NB4 (cell line): ENCODE measurements at regions not wholly inside any gene's neighbourhood (a gene's known extent, or its start where the extent isn't known, plus 50 kb on each side); places are given as distances from the start of the nearest gene placed in this dataset.

Source experiments
- DNase-seq: peaks from one replicate; pipeline ENCODE4 v3.0.0; 2010; ENCODE audit warnings: low read depth
- H3K4me3 ChIP-seq: one replicate; pipeline ENCODE4 v1.5.1; 2011; ENCODE audit warnings: mild to moderate bottlenecking, low read depth, low read length, moderate library complexity
- MYC ChIP-seq: IDR thresholded peaks from 2 replicates; pipeline ENCODE4 v1.6.1; 2011; ENCODE audit warnings: low read depth, low read length
- POLR2A ChIP-seq: IDR thresholded peaks from 2 replicates; pipeline ENCODE4 v1.6.1; 2011; ENCODE audit warnings: mild to moderate bottlenecking; ENCODE audit not compliant: insufficient read length; ENCODE audit errors: extremely low read depth
- TF ChIP-seq, protein P1 (sequence below): IDR thresholded peaks from one replicate; pipeline ENCODE4 v1.5.1; 2012; ENCODE audit warnings: low read depth, low read length
- TF ChIP-seq, protein P2 (sequence below): IDR thresholded peaks from 2 replicates; pipeline ENCODE4 v1.6.1; 2011; ENCODE audit warnings: low read depth, low read length

GRCh38 chr13:111850458-111850857 lies 216.5 kb upstream of the SOX1 start:
- H3K4me3 ChIP-seq: no peak overlapping the region
- TF ChIP-seq POLR2A (no peak), MYC (no peak)
- TF ChIP-seq, protein P1, sequence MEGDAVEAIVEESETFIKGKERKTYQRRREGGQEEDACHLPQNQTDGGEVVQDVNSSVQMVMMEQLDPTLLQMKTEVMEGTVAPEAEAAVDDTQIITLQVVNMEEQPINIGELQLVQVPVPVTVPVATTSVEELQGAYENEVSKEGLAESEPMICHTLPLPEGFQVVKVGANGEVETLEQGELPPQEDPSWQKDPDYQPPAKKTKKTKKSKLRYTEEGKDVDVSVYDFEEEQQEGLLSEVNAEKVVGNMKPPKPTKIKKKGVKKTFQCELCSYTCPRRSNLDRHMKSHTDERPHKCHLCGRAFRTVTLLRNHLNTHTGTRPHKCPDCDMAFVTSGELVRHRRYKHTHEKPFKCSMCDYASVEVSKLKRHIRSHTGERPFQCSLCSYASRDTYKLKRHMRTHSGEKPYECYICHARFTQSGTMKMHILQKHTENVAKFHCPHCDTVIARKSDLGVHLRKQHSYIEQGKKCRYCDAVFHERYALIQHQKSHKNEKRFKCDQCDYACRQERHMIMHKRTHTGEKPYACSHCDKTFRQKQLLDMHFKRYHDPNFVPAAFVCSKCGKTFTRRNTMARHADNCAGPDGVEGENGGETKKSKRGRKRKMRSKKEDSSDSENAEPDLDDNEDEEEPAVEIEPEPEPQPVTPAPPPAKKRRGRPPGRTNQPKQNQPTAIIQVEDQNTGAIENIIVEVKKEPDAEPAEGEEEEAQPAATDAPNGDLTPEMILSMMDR: no peak
- TF ChIP-seq, protein P2, sequence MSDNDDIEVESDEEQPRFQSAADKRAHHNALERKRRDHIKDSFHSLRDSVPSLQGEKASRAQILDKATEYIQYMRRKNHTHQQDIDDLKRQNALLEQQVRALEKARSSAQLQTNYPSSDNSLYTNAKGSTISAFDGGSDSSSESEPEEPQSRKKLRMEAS: no peak
- no peak for DNase-seq

DNA sequence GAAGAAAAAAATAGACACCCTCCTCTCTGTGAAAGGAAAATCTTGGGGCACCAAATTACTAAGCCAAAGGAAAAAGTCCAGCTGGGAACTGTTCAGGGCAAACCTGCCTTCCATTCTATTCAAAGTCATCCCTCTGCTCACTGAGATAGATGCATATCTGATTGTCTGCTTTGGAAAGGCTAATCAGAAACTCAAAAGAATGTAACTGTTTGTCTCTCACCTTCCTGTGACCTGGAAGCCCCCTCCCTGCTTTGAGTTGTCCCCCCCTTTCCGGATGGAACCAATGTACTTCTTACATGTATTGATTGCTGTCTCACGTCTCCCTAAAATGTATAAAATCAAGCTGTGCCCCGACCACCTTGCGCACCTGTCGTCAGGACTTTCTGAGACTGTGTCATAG lies 216.0 kb upstream of the SOX1 start:
- TF ChIP-seq POLR2A (no peak), MYC (no peak)
- TF ChIP-seq, protein P1: no peak
- TF ChIP-seq, protein P2: no peak
- DNase-seq: no peak

DNA sequence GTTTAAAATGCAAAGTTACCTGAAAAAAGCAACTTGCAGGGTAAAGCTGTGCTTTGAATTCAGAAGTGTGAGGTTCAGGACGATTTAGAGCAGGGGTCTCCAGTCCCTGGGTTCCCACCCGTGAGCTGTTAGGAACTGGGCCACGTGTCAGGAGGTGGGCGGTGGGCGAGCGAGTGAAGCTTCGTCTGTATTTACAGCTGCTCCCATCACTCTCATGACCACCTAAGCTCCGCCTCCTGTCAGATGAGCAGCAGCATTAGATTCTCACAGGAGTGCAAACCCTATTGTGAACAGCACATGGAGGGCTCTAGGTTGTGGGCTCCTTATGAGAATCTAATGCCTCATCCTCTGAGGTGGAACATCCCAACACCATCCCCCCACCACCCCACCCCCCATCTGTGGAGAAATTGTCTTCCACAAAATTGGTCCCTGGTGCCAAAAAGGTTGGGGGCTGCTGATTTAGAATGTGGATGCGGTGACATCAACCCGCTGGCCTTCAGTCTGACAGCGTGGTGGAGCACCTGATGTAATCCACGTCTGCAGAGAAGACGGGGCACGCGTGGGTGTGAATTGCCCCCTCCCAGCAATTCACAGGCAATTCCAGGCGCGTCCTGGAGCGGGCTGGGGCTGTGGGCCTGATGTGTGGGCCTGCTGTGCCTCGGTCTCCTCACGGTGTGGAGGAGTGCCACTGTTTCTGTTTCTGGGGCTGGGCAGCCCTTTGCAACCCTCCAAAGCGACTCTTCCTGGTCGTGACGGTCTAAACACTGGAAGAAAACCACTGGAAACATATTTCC lies 214.0 kb upstream of the SOX1 start:
- TF ChIP-seq, protein P1: no peak
- H3K4me3 ChIP-seq: no peak overlapping the region
- no peak for DNase-seq

More for the DNA sequence above, 216.0 kb upstream of the SOX1 start:
- H3K4me3 ChIP-seq: no peak overlapping the region

GRCh38 chr13:111853721-111854120 lies 213.2 kb upstream of the SOX1 start:
- TF ChIP-seq POLR2A (no peak), MYC (no peak)
- TF ChIP-seq, protein P1: no peak
- TF ChIP-seq, protein P2: no peak
- no peak for DNase-seq
- H3K4me3 ChIP-seq: no peak overlapping the region

- no peak overlapping the region for H3K4me3 ChIP-seq
- TF ChIP-seq, protein P1: no peak
- TF ChIP-seq, protein P2: no peak
- TF ChIP-seq MYC: no peak
- TF ChIP-seq POLR2A: no peak
- no peak for DNase-seq
Measured at GRCh38 chr13:111854403-111854802, 212.5 kb upstream of the SOX1 start.
